ENCODE measurements at regions not wholly inside any gene's neighbourhood (a gene's known extent, or its start where the extent isn't known, plus 50 kb on each side); places are given as distances from the start of the nearest gene placed in this dataset.

GRCh38 chr6:54716010-54716409 is 130.6 kb upstream of the FAM83B start:
- no peak overlapping the region for H3T11ph ChIP-seq (ENCODE audit: low read length)
- H4K20me1 ChIP-seq (ENCODE audit: control insufficient read depth, insufficient read depth, insufficient read length) = no peaks in the 10 kb centered on the region
- H3K18ac ChIP-seq (ENCODE audit: insufficient read length, low read depth, low read length) = no peak overlapping the region

More at GRCh38 chr6:54716010-54716409, 130.6 kb upstream of the FAM83B start:
- no peak overlapping the region for H2BK5ac ChIP-seq (ENCODE audit: insufficient read length, low read length)
- Mint-ChIP-seq H3K36me3 (ENCODE audit: insufficient read depth in 1 of 3, low read depth in 3 of 3) (no peaks in the 10 kb centered on the region), H3K9me3 (no peaks in the 10 kb centered on the region), H3K4me3 (no peak overlapping the region), H3K27me3 (ENCODE audit: low read depth) (no peaks in the 10 kb centered on the region), H3K4me1 (peaks cover 10 to 16% of the 10 kb centered on the region in 2 experiments), H3K27ac (no peak overlapping the region)
- H2BK12ac ChIP-seq (ENCODE audit: insufficient read length, low read depth, low read length) = no peak overlapping the region
- H2AFZ ChIP-seq (ENCODE audit: low read length) = no peak overlapping the region
- H2BK20ac ChIP-seq (ENCODE audit: low read depth, low read length, poor library complexity, severe bottlenecking) = no peak overlapping the region
- no peak overlapping the region for H3K14ac ChIP-seq (ENCODE audit: insufficient read depth, low read length)
- H3K9me3 ChIP-seq (ENCODE audit: control insufficient read depth, low read depth, low read length) = no peaks in the 10 kb centered on the region
- no peak overlapping the region for H4K5ac ChIP-seq (ENCODE audit: insufficient read length, low read depth, low read length)
- DNase-seq = no peak
- H3K56ac ChIP-seq (ENCODE audit: insufficient read length, low read depth, low read length) = no peak overlapping the region
- H2AK5ac ChIP-seq (ENCODE audit: insufficient read length, low read length) = no peak overlapping the region
- H2BK120ac ChIP-seq (ENCODE audit: low read depth, low read length, poor library complexity, severe bottlenecking) = no peak overlapping the region
- no peak overlapping the region for H3K27ac ChIP-seq (ENCODE audit: insufficient read length, low read depth, low read length)
- no peaks in the 10 kb centered on the region for H3K79me2 ChIP-seq (ENCODE audit: insufficient read depth, low read length)
- no peak overlapping the region for H3K4ac ChIP-seq (ENCODE audit: low read depth, low read length)
- H3K9ac ChIP-seq (ENCODE audit: extremely low read depth, insufficient read length, low read length) = no peak overlapping the region
- no CpG with 5 or more reads among the region's 6 CpGs for WGBS (ENCODE audit: extremely low coverage, insufficient read length, low lambda C conversion rate)
- H3K79me1 ChIP-seq (ENCODE audit: insufficient read depth, low read depth, low read length, poor library complexity, severe bottlenecking) = no peaks in the 10 kb centered on the region
- no peak overlapping the region for H4K91ac ChIP-seq (ENCODE audit: insufficient read length, low read depth, low read length)
- no peak overlapping the region for H4K8ac ChIP-seq (replicated peaks; ENCODE audit: insufficient read length, low read depth, low read length)
- no peak overlapping the region for H3K23ac ChIP-seq (ENCODE audit: insufficient read length, low read depth, low read length)
- TF ChIP-seq CTCF (conservative IDR thresholded peaks at IDR 0.05) = no peak
- H3K23me2 ChIP-seq (ENCODE audit: insufficient read length, low read depth, low read length, poor library complexity, severe bottlenecking) = no peaks in the 10 kb centered on the region
- H2BK15ac ChIP-seq (ENCODE audit: low read depth, low read length) = no peak overlapping the region
- H3K4me1 ChIP-seq (ENCODE audit: insufficient read depth, low read length) = no peaks in the 10 kb centered on the region
- no peaks in the 10 kb centered on the region for H3K27me3 ChIP-seq (ENCODE audit: insufficient read depth, low read length)
- H3K4me2 ChIP-seq (ENCODE audit: insufficient read depth, insufficient read length, low read length) = no peak overlapping the region

Measured in H9 (cell line).